Mammary epithelial cell (primary cell): ENCODE measurements at regions not wholly inside any gene's neighbourhood (a gene's known extent, or its start where the extent isn't known, plus 50 kb on each side); places are given as distances from the start of the nearest gene placed in this dataset.

Experiments used
- EZH2 ChIP-seq: IDR thresholded peaks from 2 replicates; pipeline ENCODE4 v1.6.1; 2012; ENCODE audit warnings: low read length, inconsistent platforms, borderline replicate concordance
- TF ChIP-seq, protein P1 (sequence below), 2 donors: IDR thresholded peaks in 1 of 2; conservative IDR thresholded peaks in 1 of 2; 2 replicates each; pipeline ENCODE4 v1.5.1; 2011 to 2012; ENCODE audit warnings: inconsistent platforms in 2 of 2, low read length in 2 of 2, mild to moderate bottlenecking in 2 of 2, control low read depth in 1 of 2, low read depth in 1 of 2; ENCODE audit not compliant: insufficient read depth in 1 of 2; ENCODE audit errors: extremely low read depth in 1 of 2

DNA sequence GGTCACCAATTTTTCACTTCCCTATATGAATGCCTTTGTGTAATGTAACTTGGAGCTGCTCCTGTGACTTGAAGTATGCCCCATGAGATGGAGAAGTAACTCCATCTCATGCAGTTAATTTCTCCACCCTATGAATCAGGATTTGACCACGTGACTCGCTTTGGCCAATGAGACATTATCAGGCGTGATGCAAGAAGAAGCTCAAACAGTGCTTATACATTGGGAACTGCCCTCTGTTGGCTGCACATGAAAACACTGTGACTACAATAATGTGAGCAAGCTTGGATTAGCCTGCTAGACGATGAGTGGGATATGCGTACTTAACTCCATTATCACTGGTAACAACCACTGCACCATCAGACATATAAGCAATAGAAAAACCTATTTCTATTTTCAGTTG lies 684.4 kb downstream of the PLA2G4A start:
- TF ChIP-seq, protein P1, sequence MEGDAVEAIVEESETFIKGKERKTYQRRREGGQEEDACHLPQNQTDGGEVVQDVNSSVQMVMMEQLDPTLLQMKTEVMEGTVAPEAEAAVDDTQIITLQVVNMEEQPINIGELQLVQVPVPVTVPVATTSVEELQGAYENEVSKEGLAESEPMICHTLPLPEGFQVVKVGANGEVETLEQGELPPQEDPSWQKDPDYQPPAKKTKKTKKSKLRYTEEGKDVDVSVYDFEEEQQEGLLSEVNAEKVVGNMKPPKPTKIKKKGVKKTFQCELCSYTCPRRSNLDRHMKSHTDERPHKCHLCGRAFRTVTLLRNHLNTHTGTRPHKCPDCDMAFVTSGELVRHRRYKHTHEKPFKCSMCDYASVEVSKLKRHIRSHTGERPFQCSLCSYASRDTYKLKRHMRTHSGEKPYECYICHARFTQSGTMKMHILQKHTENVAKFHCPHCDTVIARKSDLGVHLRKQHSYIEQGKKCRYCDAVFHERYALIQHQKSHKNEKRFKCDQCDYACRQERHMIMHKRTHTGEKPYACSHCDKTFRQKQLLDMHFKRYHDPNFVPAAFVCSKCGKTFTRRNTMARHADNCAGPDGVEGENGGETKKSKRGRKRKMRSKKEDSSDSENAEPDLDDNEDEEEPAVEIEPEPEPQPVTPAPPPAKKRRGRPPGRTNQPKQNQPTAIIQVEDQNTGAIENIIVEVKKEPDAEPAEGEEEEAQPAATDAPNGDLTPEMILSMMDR (conservative IDR thresholded peaks at IDR 0.05 in 1 of 2, IDR thresholded peaks at IDR 0.05 in 1 of 2; ENCODE audit: extremely low read depth in 1 of 2, insufficient read depth in 1 of 2, low read depth in 1 of 2, low read length in 2 of 2): no peak
- TF ChIP-seq EZH2: no peak
